Activated naive CD8-positive, alpha-beta T cell treated with anti-CD3 and anti-CD28 coated beads for 36 hours (primary cell): ENCODE measurements at regions not wholly inside any gene's neighbourhood (a gene's known extent, or its start where the extent isn't known, plus 50 kb on each side); places are given as distances from the start of the nearest gene placed in this dataset.
"Not testable (repeated sequence)": the region's sequence is repeated elsewhere in the genome, so short reads cannot be mapped to it uniquely, and the experiment has no call there.

ENCODE experiments used
- DNase-seq: peaks from one replicate; pipeline ENCODE4 v3.0.0; 2021
- H3K27ac Mint-ChIP-seq: one replicate; pipeline ENCODE4 v1.8.0; 2022; ENCODE audit warnings: mild to moderate bottlenecking, moderate library complexity, mixed read lengths
- H3K27me3 Mint-ChIP-seq: one replicate; pipeline ENCODE4 v1.8.0; 2022; ENCODE audit warnings: mild to moderate bottlenecking, mixed read lengths
- H3K36me3 Mint-ChIP-seq: one replicate; pipeline ENCODE4 v1.8.0; 2021; ENCODE audit warnings: mild to moderate bottlenecking, mixed read lengths
- H3K4me1 Mint-ChIP-seq: one replicate; pipeline ENCODE4 v1.8.0; 2021; ENCODE audit warnings: mixed read lengths
- H3K4me3 Mint-ChIP-seq: one replicate; pipeline ENCODE4 v1.8.0; 2022; ENCODE audit warnings: mild to moderate bottlenecking, moderate library complexity, mixed read lengths
- H3K9me3 Mint-ChIP-seq: one replicate; pipeline ENCODE4 v1.8.0; 2022; ENCODE audit warnings: mixed read lengths

- Mint-ChIP-seq H3K36me3 (no peaks in the 10 kb centered on the region), H3K27me3 (no peaks in the 10 kb centered on the region), H3K9me3 (peaks cover 2% of the 10 kb centered on the region), H3K4me1 (no peaks in the 10 kb centered on the region), H3K4me3 (no peak overlapping the region), H3K27ac (no peak overlapping the region)
- no peak for DNase-seq
Measured at GRCh38 chr5:104569621-104570020, 1007.0 kb upstream of the NUDT12 start.

DNA sequence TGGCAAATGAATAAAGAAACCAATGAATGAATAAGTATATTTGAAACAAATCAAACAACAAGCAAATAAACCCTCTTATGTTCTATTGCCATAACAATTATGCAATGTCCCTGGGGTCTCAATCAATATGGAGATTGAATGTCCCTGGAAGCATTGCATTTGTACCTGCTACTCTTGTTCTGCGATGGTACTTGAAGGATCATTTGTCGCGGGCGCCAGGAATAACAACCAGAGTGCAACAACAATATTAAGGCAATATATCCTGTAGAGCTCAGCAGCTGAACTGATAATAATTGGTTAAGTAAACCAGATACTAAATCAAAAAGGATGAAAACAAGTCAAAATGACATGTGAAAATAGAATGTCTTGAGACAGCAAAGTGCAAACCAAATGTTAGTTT is 1001.9 kb upstream of the NUDT12 start:
- DNase-seq, result no peak

DNA sequence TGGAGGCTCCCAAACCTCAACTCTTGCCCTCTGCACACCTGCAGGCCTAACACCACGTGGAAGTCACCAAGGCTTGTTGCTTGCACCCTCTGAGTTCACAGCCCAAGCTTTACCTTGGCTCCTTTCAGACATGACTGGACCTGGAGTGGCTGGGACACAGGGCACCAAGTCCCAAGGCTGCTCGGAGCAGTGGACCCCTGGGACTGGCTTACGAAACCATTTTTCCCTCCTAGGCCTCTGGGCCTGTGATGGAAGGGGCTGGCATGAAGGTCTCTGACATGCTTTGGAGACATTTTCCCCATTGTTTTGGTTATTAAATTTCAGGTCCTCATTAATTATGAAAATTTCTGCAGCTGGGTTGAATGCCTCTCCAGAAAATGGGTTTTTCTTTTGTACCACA is 994.4 kb upstream of the NUDT12 start:
- Mint-ChIP-seq H3K4me1 (no peaks in the 10 kb centered on the region), H3K36me3 (no peaks in the 10 kb centered on the region), H3K27me3 (no peaks in the 10 kb centered on the region), H3K9me3 (peaks cover 10% of the 10 kb centered on the region), H3K27ac (no peak overlapping the region), H3K4me3 (no peak overlapping the region)
- DNase-seq, result no peak

More for the DNA sequence above, 1001.9 kb upstream of the NUDT12 start:
- Mint-ChIP-seq H3K27ac (no peak overlapping the region), H3K4me3 (no peak overlapping the region), H3K9me3 (peaks cover 6% of the 10 kb centered on the region), H3K36me3 (no peaks in the 10 kb centered on the region), H3K4me1 (no peaks in the 10 kb centered on the region), H3K27me3 (no peaks in the 10 kb centered on the region)

GRCh38 chr5:104551628-104552027 is 989.0 kb upstream of the NUDT12 start:
- no peaks in the 10 kb centered on the region for H3K36me3 Mint-ChIP-seq
- no peaks in the 10 kb centered on the region for H3K27me3 Mint-ChIP-seq
- DNase-seq, result no peak
- H3K9me3 Mint-ChIP-seq, result peaks cover 8% of the 10 kb centered on the region
- H3K4me1 Mint-ChIP-seq, result no peaks in the 10 kb centered on the region
- no peak overlapping the region for H3K27ac Mint-ChIP-seq
- H3K4me3 Mint-ChIP-seq, result no peak overlapping the region

GRCh38 chr5:104546871-104547270 is 984.3 kb upstream of the NUDT12 start:
- not testable (repeated sequence) for H3K9me3 Mint-ChIP-seq, DNase-seq, H3K4me3 Mint-ChIP-seq, H3K27me3 Mint-ChIP-seq, H3K4me1 Mint-ChIP-seq, H3K27ac Mint-ChIP-seq, H3K36me3 Mint-ChIP-seq

DNA sequence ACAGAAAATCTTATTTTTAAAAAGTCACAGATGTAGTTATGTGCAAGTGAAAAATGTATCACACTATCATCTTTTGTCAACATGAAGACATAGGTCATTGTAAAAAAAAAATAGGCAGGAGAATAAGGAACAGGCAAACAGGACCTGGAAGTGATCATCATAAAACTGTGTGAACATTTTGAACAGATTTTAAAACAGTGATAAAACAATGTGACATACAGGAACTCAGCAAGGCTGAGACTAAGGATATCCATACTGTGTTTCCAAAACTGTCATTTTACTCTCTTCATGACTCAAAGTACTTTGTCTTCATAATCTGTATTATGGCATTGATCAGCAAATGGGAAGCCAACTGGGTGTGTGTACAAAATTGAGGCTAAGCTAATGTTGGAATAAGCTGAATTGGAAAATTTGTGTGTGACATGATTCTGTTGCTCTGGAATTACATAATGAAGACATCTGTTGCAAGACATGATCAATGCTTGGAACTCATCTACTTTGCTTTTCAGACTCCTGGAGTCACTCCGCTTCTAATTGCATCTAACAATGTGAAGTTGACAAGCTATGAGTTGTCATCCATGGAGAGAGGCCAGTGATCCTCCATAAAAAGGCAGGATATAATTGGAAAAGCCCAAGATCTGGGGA is 978.7 kb upstream of the NUDT12 start:
- Mint-ChIP-seq H3K9me3 (peaks cover 5% of the 10 kb centered on the region), H3K4me1 (no peaks in the 10 kb centered on the region), H3K4me3 (no peak overlapping the region), H3K36me3 (no peaks in the 10 kb centered on the region), H3K27me3 (no peaks in the 10 kb centered on the region), H3K27ac (no peak overlapping the region)
- no peak for DNase-seq

GRCh38 chr5:104540448-104540847 is 977.9 kb upstream of the NUDT12 start:
- no peaks in the 10 kb centered on the region for H3K4me1 Mint-ChIP-seq
- DNase-seq, result no peak
- H3K27ac Mint-ChIP-seq, result no peak overlapping the region
- H3K9me3 Mint-ChIP-seq, result peaks cover 5% of the 10 kb centered on the region
- no peaks in the 10 kb centered on the region for H3K36me3 Mint-ChIP-seq
- H3K27me3 Mint-ChIP-seq, result no peaks in the 10 kb centered on the region
- no peak overlapping the region for H3K4me3 Mint-ChIP-seq

DNA sequence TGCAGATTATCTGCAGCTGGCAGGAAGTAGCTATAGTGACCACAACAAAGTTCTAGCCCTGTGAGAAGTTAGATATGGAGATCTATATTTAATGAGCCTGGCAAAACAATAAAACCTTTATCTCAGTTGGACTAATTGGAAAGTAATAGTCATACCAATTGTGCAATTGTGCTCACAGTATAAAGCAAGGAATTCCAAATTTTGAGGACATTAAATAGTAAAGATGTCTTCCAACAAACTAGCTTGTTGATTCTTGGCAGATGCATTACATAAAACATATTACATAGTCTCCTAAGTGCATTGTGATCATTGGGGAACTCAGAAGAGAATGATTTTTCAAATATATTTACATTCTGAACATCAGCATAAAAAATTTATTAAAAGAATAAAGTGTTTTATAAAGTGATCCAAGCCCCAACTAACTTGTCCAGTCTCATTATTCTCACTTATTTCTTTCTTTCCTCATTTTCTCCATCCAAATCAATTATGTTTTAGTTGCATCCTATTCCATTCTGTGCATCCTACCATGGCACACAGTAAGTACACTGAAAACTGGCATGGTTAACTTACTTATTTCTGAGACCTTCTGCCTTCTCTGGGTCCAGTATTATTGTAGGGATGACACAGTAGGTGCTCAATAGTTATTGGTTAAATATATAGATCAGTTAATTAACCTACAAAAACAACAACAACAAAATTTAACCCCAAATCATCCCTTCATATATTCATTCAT is 977.2 kb upstream of the NUDT12 start:
- Mint-ChIP-seq H3K9me3 (peaks cover 5% of the 10 kb centered on the region), H3K4me3 (no peak overlapping the region), H3K4me1 (no peaks in the 10 kb centered on the region), H3K36me3 (no peaks in the 10 kb centered on the region), H3K27ac (no peak overlapping the region), H3K27me3 (no peaks in the 10 kb centered on the region)
- DNase-seq, result no peak

DNA sequence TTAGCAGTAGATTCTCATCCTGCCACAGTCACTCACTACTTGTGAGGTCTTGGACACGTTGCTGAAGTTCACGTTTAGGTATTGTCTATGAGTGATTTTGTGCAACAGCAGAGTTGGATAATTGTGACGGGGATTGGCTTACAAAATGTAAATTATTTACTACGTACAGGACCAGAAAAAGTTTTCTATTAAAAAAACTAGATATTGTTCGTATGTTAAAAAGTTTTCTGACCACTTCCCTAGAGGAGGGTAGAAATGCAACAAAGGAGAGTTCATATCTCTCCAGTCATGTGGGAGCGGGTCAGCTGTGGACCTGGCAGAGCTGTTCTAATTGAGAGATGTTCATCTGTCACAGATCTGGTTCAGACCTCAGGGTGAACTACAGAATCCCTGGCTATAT is 976.1 kb upstream of the NUDT12 start:
- no peak overlapping the region for H3K27ac Mint-ChIP-seq
- no peaks in the 10 kb centered on the region for H3K4me1 Mint-ChIP-seq
- DNase-seq, result no peak
- no peaks in the 10 kb centered on the region for H3K36me3 Mint-ChIP-seq
- peaks cover 5% of the 10 kb centered on the region for H3K9me3 Mint-ChIP-seq
- H3K27me3 Mint-ChIP-seq, result no peaks in the 10 kb centered on the region
- H3K4me3 Mint-ChIP-seq, result no peak overlapping the region

GRCh38 chr5:104533498-104533897 is 970.9 kb upstream of the NUDT12 start:
- no peak overlapping the region for H3K27ac Mint-ChIP-seq
- DNase-seq, result no peak
- H3K4me3 Mint-ChIP-seq, result no peak overlapping the region
- no peaks in the 10 kb centered on the region for H3K36me3 Mint-ChIP-seq
- H3K4me1 Mint-ChIP-seq, result no peaks in the 10 kb centered on the region
- H3K27me3 Mint-ChIP-seq, result no peaks in the 10 kb centered on the region
- H3K9me3 Mint-ChIP-seq, result peaks cover 10% of the 10 kb centered on the region

- no peak overlapping the region for H3K27ac Mint-ChIP-seq
- no peak for DNase-seq
- H3K9me3 Mint-ChIP-seq, result peaks cover 11% of the 10 kb centered on the region
- no peaks in the 10 kb centered on the region for H3K36me3 Mint-ChIP-seq
- no peak overlapping the region for H3K4me3 Mint-ChIP-seq
- no peaks in the 10 kb centered on the region for H3K4me1 Mint-ChIP-seq
- no peaks in the 10 kb centered on the region for H3K27me3 Mint-ChIP-seq
Measured at GRCh38 chr5:104526866-104527265, 964.3 kb upstream of the NUDT12 start.

DNA sequence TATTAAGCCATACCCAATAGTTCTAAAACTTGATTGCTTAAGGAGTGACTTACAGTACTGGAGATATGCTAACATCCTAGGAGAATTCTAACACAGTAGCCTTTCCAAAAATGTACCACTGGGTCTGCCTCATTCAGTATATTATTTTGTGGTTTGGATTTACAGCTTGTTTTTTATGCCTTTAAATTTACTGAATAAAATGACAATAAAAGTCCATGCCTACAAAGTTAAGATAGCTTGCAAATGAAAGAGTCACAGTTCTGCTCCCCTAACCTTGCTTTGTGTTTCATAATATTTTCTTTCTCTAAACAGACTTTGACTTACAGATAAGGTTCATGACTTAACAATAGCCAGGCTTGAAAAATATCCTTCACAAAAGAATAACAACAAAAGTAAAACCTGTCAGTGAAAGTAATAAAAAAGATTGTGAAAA is 951.1 kb upstream of the NUDT12 start:
- no peak for DNase-seq
- no peaks in the 10 kb centered on the region for H3K27me3 Mint-ChIP-seq
- H3K27ac Mint-ChIP-seq, result no peak overlapping the region
- peaks cover 8% of the 10 kb centered on the region for H3K9me3 Mint-ChIP-seq
- no peak overlapping the region for H3K4me3 Mint-ChIP-seq
- no peaks in the 10 kb centered on the region for H3K36me3 Mint-ChIP-seq
- H3K4me1 Mint-ChIP-seq, result no peaks in the 10 kb centered on the region

DNA sequence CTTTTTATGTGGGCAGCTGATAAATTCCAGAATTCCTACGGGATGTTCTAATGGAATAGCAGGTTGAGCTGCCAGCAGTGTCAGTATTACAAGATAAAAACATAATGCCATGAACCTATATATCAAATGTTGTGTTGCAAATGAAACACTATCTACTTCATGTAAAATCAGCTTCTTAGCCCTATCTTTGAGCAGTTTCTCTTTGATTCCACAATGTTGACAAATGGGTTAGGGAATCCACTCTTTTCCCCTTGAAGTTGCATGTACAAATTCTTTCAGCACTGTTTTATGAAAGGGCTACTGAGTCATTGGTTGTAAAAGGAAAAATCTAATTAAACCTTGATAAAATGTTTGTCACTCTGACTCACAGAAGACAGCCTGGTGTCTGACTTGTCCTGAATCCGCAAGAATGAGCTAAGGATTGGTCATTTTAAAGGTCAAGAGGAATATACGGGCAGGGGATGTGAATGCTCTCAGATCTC is 950.6 kb upstream of the NUDT12 start:
- no peak overlapping the region for H3K4me3 Mint-ChIP-seq

DNA sequence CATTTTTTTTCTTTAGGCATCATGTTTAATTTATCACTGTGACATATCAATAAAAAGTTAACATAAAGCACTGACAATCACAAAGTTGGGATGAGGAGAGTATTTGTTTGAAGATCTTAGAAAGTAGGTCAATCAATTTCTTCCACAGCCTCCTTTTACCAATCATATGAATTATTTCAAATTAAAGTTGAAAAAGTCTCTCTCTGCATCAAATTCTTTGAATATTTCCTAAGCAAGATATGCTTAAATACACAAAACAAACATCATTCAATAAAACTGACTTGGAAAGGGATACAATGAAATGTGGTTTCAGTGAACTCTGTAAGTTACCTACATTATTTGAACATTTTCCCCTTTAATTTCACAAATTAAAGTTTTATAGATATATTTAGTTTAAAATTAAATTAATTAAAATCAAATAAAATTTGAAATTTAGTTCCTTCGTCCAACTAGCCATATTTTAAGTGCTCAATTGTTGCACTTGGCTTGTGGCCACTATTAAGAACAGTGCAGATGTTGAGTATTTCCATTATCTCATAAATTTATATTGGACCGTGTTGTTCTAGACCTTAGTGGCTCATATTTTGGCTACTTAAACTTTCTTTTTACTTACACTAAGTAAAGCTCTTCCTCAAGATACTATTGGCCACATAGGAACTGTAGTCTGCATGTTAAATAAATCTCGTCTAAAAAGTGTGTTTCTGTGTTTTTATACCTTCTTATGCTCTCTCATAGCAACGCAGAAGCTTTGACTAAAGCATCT is 949.7 kb upstream of the NUDT12 start:
- Mint-ChIP-seq H3K27ac (no peak overlapping the region), H3K36me3 (no peaks in the 10 kb centered on the region), H3K4me3 (no peak overlapping the region), H3K9me3 (peaks cover 8% of the 10 kb centered on the region), H3K4me1 (no peaks in the 10 kb centered on the region), H3K27me3 (no peaks in the 10 kb centered on the region)
- DNase-seq, result no peak

More for the DNA sequence above, 950.6 kb upstream of the NUDT12 start:
- no peak for DNase-seq
- H3K4me1 Mint-ChIP-seq, result no peaks in the 10 kb centered on the region
- H3K9me3 Mint-ChIP-seq, result peaks cover 8% of the 10 kb centered on the region
- H3K27ac Mint-ChIP-seq, result no peak overlapping the region
- no peaks in the 10 kb centered on the region for H3K36me3 Mint-ChIP-seq
- no peaks in the 10 kb centered on the region for H3K27me3 Mint-ChIP-seq

GRCh38 chr5:104498281-104498680 is 935.7 kb upstream of the NUDT12 start:
- H3K36me3 Mint-ChIP-seq, result no peaks in the 10 kb centered on the region
- peaks cover 9% of the 10 kb centered on the region for H3K9me3 Mint-ChIP-seq
- no peak for DNase-seq
- no peaks in the 10 kb centered on the region for H3K27me3 Mint-ChIP-seq
- H3K4me3 Mint-ChIP-seq, result no peak overlapping the region
- H3K4me1 Mint-ChIP-seq, result no peaks in the 10 kb centered on the region
- no peak overlapping the region for H3K27ac Mint-ChIP-seq
